ENCODE measurements at regions not wholly inside any gene's neighbourhood (a gene's known extent, or its start where the extent isn't known, plus 50 kb on each side); places are given as distances from the start of the nearest gene placed in this dataset.

DNA sequence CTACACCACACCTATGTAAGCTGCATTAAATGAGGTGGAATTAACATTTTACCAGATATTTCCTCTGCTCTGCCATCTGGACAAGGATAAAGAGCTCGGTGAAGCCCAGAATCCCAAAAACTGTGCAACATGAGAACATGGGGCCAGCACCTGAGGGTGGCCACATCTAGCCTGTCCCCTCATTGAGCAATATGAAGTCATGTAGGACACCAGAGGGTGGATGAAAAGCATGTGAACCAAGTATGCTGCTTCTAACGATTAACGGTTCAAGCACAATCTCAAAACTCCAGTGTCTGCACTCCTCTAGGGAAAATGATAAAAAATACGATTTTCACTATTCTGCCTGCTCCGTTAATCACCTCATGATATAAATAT lies 545.8 kb downstream of the EBF1 start:
- no peak for DNase-seq

DNA sequence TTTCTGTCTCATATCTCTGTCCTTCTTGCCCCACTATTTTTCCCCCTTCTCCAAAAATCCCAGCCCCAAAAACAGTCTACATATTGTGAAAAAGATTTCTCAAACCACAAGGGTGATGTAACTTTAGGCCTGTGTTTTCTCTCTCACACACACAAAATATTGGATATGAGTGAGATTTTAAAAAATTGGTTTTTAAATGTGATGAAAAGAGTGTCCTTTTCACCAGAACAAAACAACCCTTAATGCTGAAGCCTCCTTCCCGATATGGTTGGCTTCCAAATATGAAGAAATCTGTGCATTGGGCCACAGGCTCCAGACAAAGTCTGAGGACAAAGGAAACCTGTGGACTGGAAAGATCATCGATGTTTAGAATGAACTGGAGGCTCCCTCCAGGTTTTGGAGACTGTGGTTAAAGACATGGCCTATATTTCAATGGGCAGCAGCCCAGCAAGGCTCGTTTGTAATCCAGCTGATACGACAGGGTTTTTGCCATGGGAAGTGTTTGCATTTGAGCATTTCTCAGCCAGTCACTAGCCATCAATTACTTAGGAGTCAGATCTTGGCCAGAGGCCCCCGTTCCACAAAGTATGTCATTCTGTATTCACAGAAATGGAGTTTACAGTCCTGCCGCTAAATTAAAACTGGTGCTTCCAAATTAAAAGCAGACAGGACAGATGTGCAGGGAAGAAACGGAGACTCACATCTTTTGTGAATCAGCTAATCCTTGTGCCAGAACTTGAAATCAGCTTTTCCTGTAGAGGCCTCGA lies 546.3 kb downstream of the EBF1 start:
- peak; percentile 90 to 96 (median 91) for DNase-seq

DNA sequence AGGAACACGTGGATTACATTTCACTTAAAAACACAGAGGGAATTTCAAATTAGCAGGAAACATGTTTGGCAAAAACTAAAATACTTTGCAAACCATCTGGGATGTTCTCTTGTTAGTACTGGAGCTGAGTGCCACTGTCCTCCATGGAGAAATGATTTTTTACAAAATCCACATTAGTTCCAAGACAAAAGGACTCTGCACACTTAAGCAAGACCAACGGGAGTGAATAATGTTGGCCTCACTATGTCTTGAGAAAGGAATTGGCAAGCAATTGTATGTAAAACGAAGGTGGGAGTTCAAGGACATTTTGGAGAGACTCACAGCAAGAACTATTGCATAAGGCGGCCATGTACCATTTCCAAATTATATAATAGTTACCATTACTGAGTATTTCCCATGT lies 547.5 kb downstream of the EBF1 start:
- peak in 2 of 3 donors; percentile 54 to 82 for DNase-seq

DNA sequence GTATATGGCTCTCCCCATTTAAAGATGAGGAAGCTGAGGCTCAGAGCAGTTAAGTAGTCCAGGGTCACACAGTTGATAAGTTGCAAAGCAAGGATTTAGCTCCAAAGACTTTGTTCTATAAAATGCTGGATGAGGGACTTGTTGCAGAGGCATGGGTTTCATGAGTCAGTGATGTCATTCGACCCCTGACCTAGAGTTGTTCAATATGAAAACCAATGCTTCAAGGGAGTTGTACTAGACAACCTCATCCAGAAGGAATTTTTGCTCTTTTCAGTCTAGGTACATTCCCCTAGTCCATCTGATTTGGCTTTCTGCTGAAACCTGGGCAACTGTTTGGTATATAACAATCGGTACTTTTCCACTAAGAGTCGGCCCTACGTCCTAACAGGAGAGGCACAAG lies 550.4 kb downstream of the EBF1 start:
- no peak for DNase-seq

DNA sequence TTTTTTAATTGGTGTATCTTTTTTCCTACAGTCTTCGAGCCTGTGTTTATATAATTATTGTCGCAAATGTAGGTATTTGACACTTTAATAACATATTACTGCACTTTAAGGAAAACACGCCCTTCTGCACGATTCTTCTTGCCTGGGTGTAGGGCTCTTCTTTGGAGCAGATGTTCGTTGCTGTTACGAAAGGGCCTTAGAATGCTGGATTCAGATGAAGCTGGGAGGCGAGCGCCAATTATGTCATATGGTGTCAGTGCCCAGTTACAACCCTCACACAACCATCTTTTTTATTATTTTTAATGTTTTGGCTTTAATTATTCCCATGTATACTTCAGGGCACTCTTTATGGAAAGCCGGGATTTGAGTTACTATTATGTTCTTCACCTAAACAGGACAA lies 553.0 kb downstream of the EBF1 start:
- DNase-seq = no peak

DNA sequence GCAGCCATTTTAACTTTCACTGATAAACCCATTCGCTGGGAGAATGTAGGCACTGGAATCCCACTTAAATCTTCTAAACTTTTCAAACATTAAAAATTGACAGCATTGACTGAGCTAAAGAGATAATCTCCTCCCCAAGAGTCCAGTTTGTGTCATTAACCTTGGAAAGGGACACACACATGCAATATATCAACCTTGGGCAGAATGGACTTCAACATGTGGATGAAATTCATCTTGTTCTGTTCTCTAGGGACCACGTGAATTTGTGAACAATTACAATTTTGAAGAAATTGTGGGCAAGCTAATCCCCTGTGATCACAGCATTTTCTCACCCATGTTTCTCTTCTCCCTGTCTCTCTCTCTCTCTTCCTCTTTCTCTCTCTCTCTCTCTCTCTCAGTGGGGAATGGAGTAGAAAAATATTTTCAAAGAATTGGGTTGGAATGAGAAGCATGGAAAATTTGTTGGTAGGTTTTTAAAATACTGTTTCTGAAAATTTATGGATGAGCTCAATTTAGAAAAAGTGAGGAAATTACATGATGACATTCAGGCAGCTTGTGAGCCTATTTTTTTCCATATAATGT lies 553.7 kb downstream of the EBF1 start:
- peak in 2 of 3 donors; percentile 53 to 64 for DNase-seq

DNA sequence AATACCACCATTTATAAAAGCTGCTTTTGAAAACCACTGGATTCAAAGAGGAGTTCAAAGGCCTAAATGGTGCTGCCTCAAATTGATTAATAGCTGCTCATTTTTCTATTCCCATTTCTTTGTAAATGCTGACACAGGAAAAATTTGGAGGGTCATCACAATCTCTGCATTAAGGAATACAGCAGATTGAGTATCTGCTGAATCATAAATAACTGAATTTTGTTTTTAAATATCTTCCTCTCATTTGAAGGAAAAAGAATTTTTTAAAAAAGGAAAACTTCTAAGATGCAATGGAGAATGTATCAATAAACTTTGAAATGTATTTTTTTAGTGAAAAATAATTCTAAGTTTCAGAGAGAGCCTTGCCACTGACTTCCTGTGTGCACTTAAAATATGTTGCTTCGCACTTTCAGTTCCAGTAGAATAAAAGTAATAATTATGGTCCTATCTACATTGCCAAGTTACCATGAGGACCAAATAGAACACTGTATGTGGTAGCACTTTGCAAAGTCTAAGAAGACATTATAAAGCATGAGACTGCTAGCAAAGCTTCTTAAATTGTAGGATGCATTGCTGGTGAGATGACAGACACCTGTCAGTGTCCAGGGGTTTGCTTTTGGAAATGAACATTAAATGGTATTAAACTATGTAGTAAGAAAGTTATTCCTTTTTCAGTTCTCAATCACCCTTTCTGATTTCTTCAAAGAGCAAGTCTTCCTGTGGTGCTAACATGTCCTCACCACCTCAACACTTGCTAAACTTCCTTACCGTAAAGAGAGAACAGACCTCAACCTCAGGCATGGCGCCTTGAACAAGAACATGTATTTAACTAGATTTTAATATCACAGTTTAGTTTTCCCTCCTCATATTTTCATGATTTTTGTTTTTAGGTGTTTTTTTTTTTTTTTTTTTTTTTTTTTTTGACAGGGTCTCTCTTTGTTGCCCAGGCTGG lies 555.1 kb downstream of the EBF1 start:
- DNase-seq = no peak

DNA sequence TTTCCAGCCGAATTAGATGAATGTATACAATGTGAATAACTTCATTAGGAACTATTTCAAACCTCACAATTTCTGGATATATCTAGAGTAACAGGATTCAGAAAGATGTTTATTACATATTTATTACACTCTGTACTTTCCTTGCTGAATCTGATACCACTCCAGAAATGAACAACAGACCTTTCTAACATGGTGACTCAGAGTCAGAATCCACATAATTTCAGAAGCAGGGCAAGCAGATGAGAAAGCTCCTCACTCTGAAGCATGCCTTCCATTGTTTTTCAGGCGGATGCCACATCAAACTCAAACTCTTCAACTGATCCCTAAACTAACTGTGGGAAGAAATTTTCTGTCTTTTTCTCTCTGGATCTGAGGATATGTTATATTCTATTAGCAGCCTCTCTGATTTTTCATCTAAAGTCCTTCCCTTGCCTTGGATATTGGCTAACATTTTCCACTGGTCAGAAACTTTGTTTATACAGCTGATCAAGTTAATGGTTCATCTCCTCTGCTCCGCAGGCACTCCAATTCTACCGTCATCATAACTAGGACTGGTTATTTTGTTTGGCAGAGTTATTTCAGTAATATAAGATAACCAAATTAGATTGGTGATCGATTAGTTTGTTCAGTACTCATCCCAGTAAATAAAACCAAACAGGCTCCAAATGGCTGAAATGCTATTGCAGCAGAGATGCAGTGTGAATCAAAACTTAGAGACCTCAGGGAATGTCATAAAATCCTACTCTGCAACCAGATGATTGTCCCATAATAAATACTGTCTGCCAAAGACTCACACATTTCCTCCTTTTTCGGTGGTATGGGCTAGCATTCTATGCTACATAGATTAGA lies 556.0 kb downstream of the EBF1 start:
- DNase-seq = peak in 2 of 3 donors; percentile 49 to 62

DNA sequence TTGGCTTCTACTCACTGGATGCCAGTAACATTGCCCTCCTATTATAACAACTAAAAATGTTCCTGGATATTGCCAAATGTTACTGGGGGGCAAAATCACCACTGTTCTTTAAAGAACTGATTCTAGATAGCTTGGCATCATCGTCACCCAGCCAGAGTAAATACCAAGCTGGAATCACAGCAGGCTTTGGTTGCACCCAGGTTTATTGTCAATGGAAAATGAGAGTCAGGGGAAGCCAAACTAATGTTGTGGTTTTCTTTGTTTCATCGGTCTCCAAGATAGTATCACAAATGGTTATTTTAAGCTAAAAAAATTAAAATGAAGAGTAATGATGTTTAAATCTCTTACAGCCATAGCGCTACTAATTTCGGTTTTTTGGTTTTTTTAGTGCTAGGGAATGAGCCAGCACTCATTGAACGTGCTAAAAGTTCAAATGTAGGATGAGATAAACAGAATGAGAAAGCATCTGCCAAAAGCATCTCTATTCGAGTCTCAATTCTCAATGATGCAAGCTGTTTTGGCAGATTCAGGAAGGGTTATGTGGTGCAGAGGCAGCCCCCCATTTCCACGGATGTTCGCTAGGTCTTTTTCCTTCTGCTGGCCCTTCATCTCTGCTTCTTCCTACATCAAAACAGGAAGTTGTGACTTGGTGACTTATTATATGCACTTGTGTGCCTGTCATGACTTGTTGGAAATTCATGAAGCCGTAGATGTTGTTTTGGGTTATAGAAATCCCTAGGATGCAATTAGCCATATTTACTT lies 558.0 kb downstream of the EBF1 start:
- DNase-seq = peak in 2 of 3 donors; percentile 53 to 85

DNA sequence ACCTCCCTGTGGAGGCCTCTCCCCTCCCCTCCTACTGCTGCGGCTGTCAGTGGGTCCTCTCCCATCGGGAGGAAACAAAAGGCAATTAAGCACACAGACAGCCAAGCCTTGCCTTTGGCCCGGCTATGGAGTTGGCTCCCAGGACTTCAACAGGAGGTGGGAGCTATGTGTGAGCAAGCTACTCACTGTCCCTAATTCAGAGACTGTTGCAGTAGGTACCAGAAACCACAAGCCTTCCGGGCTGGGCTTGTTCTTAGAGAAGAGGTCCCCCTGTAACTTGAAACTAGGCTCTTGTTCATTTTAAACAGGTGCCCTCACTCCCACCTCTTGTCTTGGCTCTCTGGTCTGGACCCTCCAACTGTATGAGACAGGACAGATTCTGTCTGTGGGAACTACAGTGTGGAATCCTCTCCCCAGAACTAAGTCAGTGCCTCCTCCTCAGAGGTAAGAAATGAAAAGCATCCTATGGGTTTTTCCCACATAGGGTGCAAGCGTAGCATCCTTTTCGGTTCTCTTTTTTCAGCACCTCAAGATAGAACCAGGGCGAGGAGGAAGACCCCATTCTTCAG lies 561.1 kb downstream of the EBF1 start:
- peak in 1 of 3 donors; percentile 55 for DNase-seq

DNA sequence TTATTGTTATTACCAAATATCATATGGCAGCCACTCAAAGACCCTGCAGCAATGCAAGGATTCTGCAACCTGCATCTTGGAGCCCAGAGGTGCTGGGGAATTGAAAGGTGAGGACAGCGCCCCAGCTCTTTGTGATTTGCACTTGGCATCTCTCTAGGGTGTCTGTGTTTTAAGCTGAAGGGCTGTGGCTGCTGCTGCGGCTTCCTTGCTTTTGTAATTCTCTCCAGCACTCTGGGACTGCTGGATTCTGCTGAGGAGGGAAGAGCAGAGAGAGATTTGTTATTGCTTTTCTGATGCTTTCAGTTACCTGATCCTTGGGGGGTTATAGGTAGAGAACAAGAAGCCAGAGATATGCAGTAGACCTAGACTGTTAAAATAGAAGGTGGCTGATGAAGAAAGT lies 562.4 kb downstream of the EBF1 start:
- DNase-seq = no peak

DNA sequence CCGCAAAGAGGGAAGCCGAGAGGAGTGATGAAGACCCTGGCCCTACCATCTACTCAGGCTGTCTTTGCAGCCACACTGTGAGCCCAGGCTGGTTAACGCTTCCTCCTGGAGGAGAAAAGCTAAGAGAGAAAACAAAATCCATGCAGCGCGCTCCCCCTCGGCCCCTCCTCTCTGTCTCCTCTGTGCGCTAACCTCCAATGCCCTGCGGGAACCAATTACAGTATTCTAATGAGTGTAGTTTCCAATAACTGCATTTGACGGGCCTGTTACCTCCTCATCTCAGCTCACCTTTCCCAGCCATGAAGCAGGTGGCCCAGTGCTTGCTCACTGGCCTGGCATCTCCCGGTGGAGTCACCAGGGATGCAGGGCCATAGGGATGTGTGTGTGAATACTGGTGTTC lies 565.5 kb downstream of the EBF1 start:
- DNase-seq = no peak

DNA sequence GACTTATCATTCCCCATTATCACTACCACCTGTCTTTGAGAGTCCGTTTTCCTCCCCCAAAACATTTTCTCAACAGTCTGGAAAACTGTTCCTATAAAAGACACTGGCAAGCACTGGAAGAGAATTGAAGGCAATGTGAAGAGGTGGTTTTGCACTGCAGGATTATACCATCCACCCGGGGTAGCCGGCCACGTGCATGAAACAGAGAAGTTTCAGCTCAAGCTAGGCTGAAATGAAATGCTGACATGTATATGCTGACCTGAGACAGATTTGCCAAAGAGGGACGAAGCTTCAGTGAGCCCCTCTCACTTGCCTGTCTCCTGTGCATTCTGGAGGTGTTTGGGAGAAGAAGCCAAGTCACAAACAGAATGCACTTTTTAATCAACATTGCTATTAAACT lies 567.0 kb downstream of the EBF1 start:
- DNase-seq = no peak

DNA sequence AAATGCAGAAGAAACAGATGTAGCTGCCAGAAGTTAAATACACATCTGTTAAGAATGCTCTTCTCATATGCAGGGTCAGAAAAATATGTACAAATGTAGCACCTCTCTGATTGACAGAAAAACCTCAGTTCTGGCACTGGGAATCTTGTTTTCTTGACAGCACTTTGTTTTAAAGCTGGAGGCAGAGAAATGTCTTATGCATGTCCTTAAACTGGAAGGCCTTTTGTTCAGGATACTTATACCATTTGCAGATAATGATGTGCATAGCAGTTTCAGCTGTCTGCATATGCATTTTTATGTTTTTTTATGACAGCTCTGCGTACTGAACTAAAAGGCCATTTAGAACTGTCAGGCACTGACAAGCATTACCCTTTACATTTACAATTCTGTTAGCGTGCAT lies 567.9 kb downstream of the EBF1 start:
- DNase-seq = peak in 1 of 3 donors; percentile 67

DNA sequence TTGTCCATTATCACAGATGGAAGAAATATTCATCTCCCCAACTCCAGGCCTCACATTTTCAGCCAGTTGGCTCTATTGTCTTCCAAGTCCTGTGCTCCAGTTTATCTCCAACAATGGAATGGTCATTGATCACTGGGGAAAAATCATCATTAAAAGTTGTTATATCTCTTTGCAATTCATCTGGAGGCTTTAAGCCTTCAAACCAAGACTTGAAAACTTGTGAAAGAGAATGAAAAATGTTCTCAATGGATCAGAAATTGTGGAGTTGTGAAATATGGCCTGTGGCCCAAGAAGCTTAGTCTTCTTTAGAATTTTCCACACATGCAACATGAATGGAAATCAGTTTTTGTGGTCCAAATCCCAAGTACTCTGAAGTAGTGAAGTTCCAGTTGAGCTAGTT lies 569.6 kb downstream of the EBF1 start:
- peak; percentile 74 to 89 (median 77) for DNase-seq

DNA sequence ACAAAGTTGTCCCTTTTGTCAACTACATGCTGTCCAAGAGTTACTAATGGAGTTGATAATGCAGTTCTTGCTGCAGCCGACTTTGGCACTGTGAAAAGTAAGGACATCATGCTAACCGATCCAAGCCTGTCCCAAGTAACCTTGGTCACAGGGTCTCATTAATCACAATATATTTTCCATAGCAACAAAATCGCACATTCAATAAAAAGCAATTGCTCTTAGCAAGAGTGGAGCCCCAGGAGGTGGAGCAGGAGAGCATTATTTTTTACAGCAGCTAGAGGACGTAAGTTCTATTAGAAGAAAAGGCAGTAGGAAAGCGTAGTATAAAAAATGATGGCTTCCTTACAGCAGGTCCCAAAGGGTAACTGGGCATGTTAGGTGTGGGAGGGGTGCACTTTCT lies 570.3 kb downstream of the EBF1 start:
- DNase-seq = peak in 2 of 3 donors; percentile 69 to 84

DNA sequence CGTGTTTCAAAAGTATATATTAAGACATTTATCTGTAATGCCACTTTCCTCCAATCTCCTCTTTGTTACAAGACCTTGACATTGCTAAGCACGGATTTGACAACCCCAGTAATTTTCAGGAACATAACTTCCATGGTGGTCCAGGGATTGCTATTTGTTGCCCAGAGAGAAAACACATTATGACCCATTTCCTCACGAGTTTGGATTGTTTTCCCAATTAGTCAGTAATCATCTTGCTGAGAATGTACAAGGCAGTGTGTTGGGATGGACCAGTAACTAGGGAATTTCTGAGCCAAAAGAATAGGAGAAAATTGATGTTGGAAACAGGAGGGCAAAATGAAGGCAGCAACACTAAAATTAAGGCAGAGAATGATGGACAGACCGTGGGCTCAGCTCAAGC lies 574.1 kb downstream of the EBF1 start:
- DNase-seq = no peak

DNA sequence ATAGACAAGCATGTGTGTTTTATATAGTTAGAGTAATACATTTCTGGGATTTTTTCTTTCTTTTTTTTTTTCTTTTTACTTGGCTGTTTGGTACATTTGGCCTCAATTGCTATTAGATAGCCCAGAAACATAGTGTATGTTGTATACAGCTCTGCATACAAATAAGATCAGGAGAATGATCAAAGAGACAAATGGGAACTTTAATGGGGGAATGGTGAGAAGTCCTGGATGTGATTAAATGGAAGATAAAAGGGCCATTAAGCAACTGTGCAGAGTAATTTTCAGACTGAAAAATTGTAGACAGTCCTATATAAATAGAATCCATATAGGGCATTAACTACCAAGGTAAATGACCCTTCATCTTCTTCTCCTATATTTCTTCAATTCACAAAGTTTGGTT lies 575.6 kb downstream of the EBF1 start:
- DNase-seq = no peak

DNA sequence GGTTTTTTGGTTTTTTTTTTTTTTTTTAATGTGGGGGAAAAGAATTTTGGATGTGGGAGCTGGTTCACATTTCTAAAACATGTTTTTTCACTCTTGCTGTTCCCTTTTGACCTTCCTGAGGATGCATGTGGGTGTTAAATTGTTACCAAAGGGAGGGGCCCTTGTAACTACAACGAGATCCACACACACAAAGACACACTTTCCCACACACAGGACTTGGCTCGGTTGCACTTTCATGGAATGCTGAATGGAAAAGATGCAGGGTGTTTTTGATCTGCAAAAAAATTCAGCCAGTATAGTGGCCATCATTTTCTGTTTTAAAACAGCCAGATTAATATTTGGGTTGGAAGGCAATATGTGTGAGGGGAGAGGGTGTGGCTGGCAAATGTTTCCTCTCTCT lies 576.9 kb downstream of the EBF1 start:
- DNase-seq = peak; percentile 72 to 93 (median 86)

DNA sequence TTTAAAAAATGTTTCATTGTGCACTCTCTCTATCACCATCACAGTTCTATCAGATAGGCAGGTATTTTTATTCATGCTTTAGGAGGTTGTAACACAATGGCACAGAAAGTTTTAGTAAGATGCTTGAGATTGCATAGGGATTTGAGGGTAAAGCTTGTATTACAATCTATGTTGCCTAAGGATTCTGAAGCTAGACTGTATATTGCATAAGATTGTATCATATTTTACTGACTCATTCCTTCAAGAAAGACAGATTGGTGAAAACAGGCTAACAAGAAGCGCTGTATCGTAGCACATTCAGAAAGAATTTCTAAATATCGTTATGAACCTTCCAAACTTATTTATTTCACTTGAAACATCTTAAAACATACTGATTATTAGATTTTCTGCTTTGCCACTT lies 577.7 kb downstream of the EBF1 start:
- DNase-seq = no peak
